Calu3 (cell line): ENCODE measurements at regions not wholly inside any gene's neighbourhood (a gene's known extent, or its start where the extent isn't known, plus 50 kb on each side); places are given as distances from the start of the nearest gene placed in this dataset.

Experiments
- BruUV-seq: library from RNA; stranded (reverse); fragments of 400-500 nt; replicated peaks from 2 replicates; lab custom pipeline; 2021; lab: Mats Ljungman, UMichigan
- CTCF ChIA-PET: fragments of 300-600 bp; sonication (Branson Sonifier 250); formaldehyde crosslinking; loops from one replicate; lab custom pipeline; 2022; ENCODE audit warnings: antibody characterized with exemption; lab: Charles Lee
- DNase-seq: peaks from one replicate; pipeline ENCODE4 v3.0.0; 2022
- H3K27ac Mint-ChIP-seq: one replicate; pipeline ENCODE4 v1.8.0; 2022; ENCODE audit warnings: mixed read lengths; ENCODE audit not compliant: unreplicated experiment
- H3K27me3 Mint-ChIP-seq: one replicate; pipeline ENCODE4 v1.8.0; 2022; ENCODE audit warnings: mixed read lengths; ENCODE audit not compliant: unreplicated experiment
- H3K36me3 Mint-ChIP-seq: one replicate; pipeline ENCODE4 v1.8.0; 2022; ENCODE audit warnings: mild to moderate bottlenecking, moderate library complexity, mixed read lengths; ENCODE audit not compliant: insufficient read depth, unreplicated experiment
- H3K4me1 Mint-ChIP-seq: one replicate; pipeline ENCODE4 v1.8.0; 2022; ENCODE audit warnings: mild to moderate bottlenecking, low read depth, mixed read lengths; ENCODE audit not compliant: unreplicated experiment
- H3K4me3 Mint-ChIP-seq: one replicate; pipeline ENCODE4 v1.8.0; 2022; ENCODE audit warnings: mild to moderate bottlenecking, low read depth, moderate library complexity, mixed read lengths; ENCODE audit not compliant: unreplicated experiment
- H3K9me3 Mint-ChIP-seq: one replicate; pipeline ENCODE4 v1.8.0; 2022; ENCODE audit warnings: low read depth, mixed read lengths; ENCODE audit not compliant: unreplicated experiment
- intact Hi-C: fragments of 100-400 bp; cut with micrococcal nuclease; formaldehyde crosslinking; loops from one replicate; pipeline ENCODE4 v1.10.0; 2022; ENCODE audit not compliant: unreplicated experiment
- TF ChIP-seq, protein P1 (sequence below): fragments of 200-600 bp; IDR thresholded peaks from one replicate; pipeline ENCODE4 v1.8.0; 2022; ENCODE audit warnings: antibody characterized with exemption; ENCODE audit not compliant: unreplicated experiment

DNA sequence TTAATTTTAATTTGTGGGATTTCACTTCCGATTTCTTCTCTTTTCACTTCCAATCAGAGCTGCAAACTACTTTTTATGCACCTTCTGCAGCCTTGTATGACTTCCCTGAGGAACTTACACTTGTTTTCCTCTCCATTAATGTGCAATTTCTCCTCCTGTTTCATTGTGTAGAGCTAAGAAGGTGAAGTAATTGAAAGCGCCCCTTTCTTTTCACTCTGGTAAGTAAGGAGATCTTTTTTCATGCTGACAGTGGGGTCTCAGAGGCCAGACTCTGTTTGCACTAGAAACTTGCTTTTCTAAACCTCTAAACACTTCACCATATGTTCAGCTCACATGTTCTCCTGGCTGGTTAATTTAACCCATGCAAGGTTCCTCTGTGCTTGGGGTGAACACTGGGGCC is 117.0 kb downstream of the FANCF start:
- TF ChIP-seq, protein P1, sequence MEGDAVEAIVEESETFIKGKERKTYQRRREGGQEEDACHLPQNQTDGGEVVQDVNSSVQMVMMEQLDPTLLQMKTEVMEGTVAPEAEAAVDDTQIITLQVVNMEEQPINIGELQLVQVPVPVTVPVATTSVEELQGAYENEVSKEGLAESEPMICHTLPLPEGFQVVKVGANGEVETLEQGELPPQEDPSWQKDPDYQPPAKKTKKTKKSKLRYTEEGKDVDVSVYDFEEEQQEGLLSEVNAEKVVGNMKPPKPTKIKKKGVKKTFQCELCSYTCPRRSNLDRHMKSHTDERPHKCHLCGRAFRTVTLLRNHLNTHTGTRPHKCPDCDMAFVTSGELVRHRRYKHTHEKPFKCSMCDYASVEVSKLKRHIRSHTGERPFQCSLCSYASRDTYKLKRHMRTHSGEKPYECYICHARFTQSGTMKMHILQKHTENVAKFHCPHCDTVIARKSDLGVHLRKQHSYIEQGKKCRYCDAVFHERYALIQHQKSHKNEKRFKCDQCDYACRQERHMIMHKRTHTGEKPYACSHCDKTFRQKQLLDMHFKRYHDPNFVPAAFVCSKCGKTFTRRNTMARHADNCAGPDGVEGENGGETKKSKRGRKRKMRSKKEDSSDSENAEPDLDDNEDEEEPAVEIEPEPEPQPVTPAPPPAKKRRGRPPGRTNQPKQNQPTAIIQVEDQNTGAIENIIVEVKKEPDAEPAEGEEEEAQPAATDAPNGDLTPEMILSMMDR: no peak
- H3K36me3 Mint-ChIP-seq: no peaks in the 10 kb centered on the region
- DNase-seq: no peak
- no peaks in the 10 kb centered on the region for H3K9me3 Mint-ChIP-seq
- no TSS peak for BruUV-seq
- CTCF ChIA-PET: interaction anchor here (0.7 kb wide), 1 partner anchor 1453 kb away, joined by 3 read pairs; no protein-coding TSS in a partner anchor
- peaks cover 14% of the 10 kb centered on the region for H3K4me1 Mint-ChIP-seq
- H3K27ac Mint-ChIP-seq: no peak overlapping the region
- H3K27me3 Mint-ChIP-seq: no peaks in the 10 kb centered on the region
- no peak overlapping the region for H3K4me3 Mint-ChIP-seq
- intact Hi-C loops: no loop called here

DNA sequence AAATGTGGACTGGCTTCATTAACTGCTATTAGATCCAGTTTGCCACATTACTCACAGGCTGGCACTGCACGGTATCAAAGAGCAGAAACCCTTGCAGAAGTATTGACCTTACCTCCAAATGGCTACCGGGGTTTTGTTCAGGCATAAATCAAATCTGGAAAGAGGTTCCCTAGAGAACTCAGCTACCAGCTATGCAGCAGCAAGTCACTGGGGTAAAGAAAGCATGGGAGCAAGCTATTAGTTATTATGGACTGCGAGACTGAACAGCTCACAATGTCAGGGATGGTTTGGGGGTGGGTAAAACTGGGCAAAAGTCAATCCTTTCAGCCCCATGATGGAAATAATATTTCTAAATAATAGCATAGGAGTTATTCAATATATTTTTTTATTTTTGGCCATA is 128.1 kb downstream of the FANCF start:
- intact Hi-C loops: no loop called here
- Mint-ChIP-seq H3K27me3 (no peaks in the 10 kb centered on the region), H3K4me3 (no peak overlapping the region), H3K36me3 (no peaks in the 10 kb centered on the region), H3K27ac (no peak overlapping the region), H3K4me1 (peaks cover 2% of the 10 kb centered on the region), H3K9me3 (no peaks in the 10 kb centered on the region)
- CTCF ChIA-PET: interaction anchor here (1.1 kb wide), 1 partner anchor 12 kb away, joined by 6 read pairs; no protein-coding TSS in a partner anchor
- DNase-seq: no peak
- no TSS peak for BruUV-seq
- TF ChIP-seq, protein P1: no peak

- Mint-ChIP-seq H3K27ac (peak overlapping the region; percentile 14), H3K36me3 (no peaks in the 10 kb centered on the region), H3K4me3 (peak overlapping the region; percentile 51), H3K27me3 (no peaks in the 10 kb centered on the region), H3K4me1 (peaks cover 29% of the 10 kb centered on the region), H3K9me3 (no peaks in the 10 kb centered on the region)
- CTCF ChIA-PET: interaction anchor here (0.6 kb wide), 1 partner anchor 959 kb away, joined by 3 read pairs; no protein-coding TSS in a partner anchor
- TF ChIP-seq, protein P1: no peak
- intact Hi-C loops: no loop called here
- peak; percentile 18 for DNase-seq
- BruUV-seq: no TSS peak
Measured at GRCh38 chr11:22491555-22492225, 133.9 kb downstream of the FANCF start.

- no peak overlapping the region for H3K27ac Mint-ChIP-seq
- no peaks in the 10 kb centered on the region for H3K9me3 Mint-ChIP-seq
- intact Hi-C loops: no loop called here
- no peaks in the 10 kb centered on the region for H3K27me3 Mint-ChIP-seq
- DNase-seq: no peak
- no peak overlapping the region for H3K4me3 Mint-ChIP-seq
- CTCF ChIA-PET: no interaction called here
- TF ChIP-seq, protein P1: no peak
- H3K36me3 Mint-ChIP-seq: no peaks in the 10 kb centered on the region
- no TSS peak for BruUV-seq
- H3K4me1 Mint-ChIP-seq: no peaks in the 10 kb centered on the region
Measured at GRCh38 chr11:22479971-22480720, 142.0 kb downstream of the SLC17A6 start.
